OCI-LY3 (cell line): ENCODE measurements at regions not wholly inside any gene's neighbourhood (a gene's known extent, or its start where the extent isn't known, plus 50 kb on each side); places are given as distances from the start of the nearest gene placed in this dataset.

ENCODE experiments used
- H2AFZ ChIP-seq: fragments of 200-600, 300-600 bp; shearing (Covaris generic); 2 replicates; pipeline ENCODE4 v1.6.0; 2014; ENCODE audit warnings: antibody characterized with exemption, low read depth, low read length
- H3K27ac ChIP-seq: fragments of 200-600, 300-600 bp; sonication (generic); 2 replicates; pipeline ENCODE4 v1.5.1; 2014; ENCODE audit warnings: mild to moderate bottlenecking, low read length, moderate library complexity, mixed read lengths
- H3K27me3 ChIP-seq: fragments of 200-600, 300-600 bp; sonication (generic); 2 replicates; pipeline ENCODE4 v1.6.1; 2014; ENCODE audit warnings: low read depth, low read length, mixed read lengths
- H3K36me3 ChIP-seq: fragments of 200-600, 300-600 bp; sonication (generic); replicated peaks from 2 replicates; pipeline ENCODE3; 2014; ENCODE audit warnings: low read depth, low read length, mixed read lengths
- H3K4me1 ChIP-seq: fragments of 300-600, 200-600 bp; sonication (generic); 2 replicates; pipeline ENCODE4 v1.6.1; 2014; ENCODE audit warnings: low read length, mixed read lengths
- H3K4me2 ChIP-seq: fragments of 200-600, 300-600 bp; sonication (generic); 2 replicates; pipeline ENCODE4 v1.6.1; 2014; ENCODE audit warnings: low read length, mixed read lengths
- H3K4me3 ChIP-seq: fragments of 300-600, 200-600 bp; sonication (generic); 2 replicates; pipeline ENCODE4 v1.5.1; 2014; ENCODE audit warnings: antibody characterized with exemption, mild to moderate bottlenecking, low read length, moderate library complexity
- H3K79me2 ChIP-seq: fragments of 300-600, 200-600 bp; shearing (Covaris generic); 2 replicates; pipeline ENCODE4 v1.6.1; 2014; ENCODE audit warnings: mild to moderate bottlenecking, low read length, mixed read lengths
- H3K9ac ChIP-seq: fragments of 300-600, 200-600 bp; shearing (Covaris generic); 2 replicates; pipeline ENCODE4 v1.6.0; 2014; ENCODE audit warnings: mild to moderate bottlenecking, low read length, moderate library complexity
- H3K9me3 ChIP-seq: fragments of 200-600, 300-600 bp; shearing (Covaris generic); 2 replicates; pipeline ENCODE4 v1.6.1; 2014; ENCODE audit warnings: low read length, mixed read lengths; ENCODE audit not compliant: insufficient read depth
- H4K20me1 ChIP-seq: fragments of 200-600, 300-600 bp; sonication (generic); 2 replicates; pipeline ENCODE4 v1.6.1; 2016; ENCODE audit warnings: low read length, mixed read lengths; ENCODE audit not compliant: insufficient read depth
- CTCF ChIP-seq: fragments of 200-600, 300-600 bp; sonication (generic); IDR thresholded peaks from 2 replicates; pipeline ENCODE4 v1.5.1; 2014; ENCODE audit warnings: antibody characterized with exemption, low read length, low read depth
- EZH2phosphoT487 ChIP-seq: fragments of 200-600 bp; shearing (Covaris generic); IDR thresholded peaks from 2 replicates; pipeline ENCODE4 v1.6.1; 2018; ENCODE audit warnings: antibody characterized with exemption, mixed run types, low read depth

GRCh38 chr4:18127030-18127429 lies 105.5 kb upstream of the LCORL start:
- H3K4me3 ChIP-seq = no peak overlapping the region
- no peak overlapping the region for H3K4me2 ChIP-seq
- H4K20me1 ChIP-seq = no peaks in the 10 kb centered on the region
- H3K4me1 ChIP-seq = peaks cover 3% of the 10 kb centered on the region
- H3K9ac ChIP-seq = no peak overlapping the region
- H2AFZ ChIP-seq = no peak overlapping the region
- TF ChIP-seq CTCF (no peak), EZH2phosphoT487 (no peak)
- no peak overlapping the region for H3K27ac ChIP-seq
- H3K79me2 ChIP-seq = no peaks in the 10 kb centered on the region
- H3K9me3 ChIP-seq = no peaks in the 10 kb centered on the region
- H3K36me3 ChIP-seq = no peaks in the 10 kb centered on the region
- no peaks in the 10 kb centered on the region for H3K27me3 ChIP-seq

- no peaks in the 10 kb centered on the region for H3K4me1 ChIP-seq
- no peak overlapping the region for H3K9ac ChIP-seq
- 0 out of 2 replicates have a peak, but pooled peaks cover 4% of the 10 kb centered on the region for H3K27me3 ChIP-seq
- no peak overlapping the region for H3K4me2 ChIP-seq
- no peaks in the 10 kb centered on the region for H3K9me3 ChIP-seq
- no peaks in the 10 kb centered on the region for H3K79me2 ChIP-seq
- H4K20me1 ChIP-seq = no peaks in the 10 kb centered on the region
- H2AFZ ChIP-seq = no peak overlapping the region
- no peak for TF ChIP-seq CTCF
- no peak for TF ChIP-seq EZH2phosphoT487
- H3K27ac ChIP-seq = no peak overlapping the region
- H3K36me3 ChIP-seq = no peaks in the 10 kb centered on the region
- H3K4me3 ChIP-seq = no peak overlapping the region
Observed at GRCh38 chr4:18113710-18114331, 92.3 kb upstream of the LCORL start.

GRCh38 chr4:18111081-18111480 lies 89.5 kb upstream of the LCORL start:
- H3K36me3 ChIP-seq = no peaks in the 10 kb centered on the region
- H3K4me3 ChIP-seq = no peak overlapping the region
- H3K4me2 ChIP-seq = no peak overlapping the region
- no peaks in the 10 kb centered on the region for H3K79me2 ChIP-seq
- no peaks in the 10 kb centered on the region for H3K9me3 ChIP-seq
- no peak overlapping the region for H3K27ac ChIP-seq
- H2AFZ ChIP-seq = no peak overlapping the region
- 0 out of 2 replicates have a peak, but pooled peaks cover 4% of the 10 kb centered on the region for H3K27me3 ChIP-seq
- no peaks in the 10 kb centered on the region for H3K4me1 ChIP-seq
- H3K9ac ChIP-seq = no peak overlapping the region
- TF ChIP-seq CTCF (no peak), EZH2phosphoT487 (no peak)
- no peaks in the 10 kb centered on the region for H4K20me1 ChIP-seq

- H3K4me2 ChIP-seq = no peak overlapping the region
- H3K4me3 ChIP-seq = no peak overlapping the region
- no peaks in the 10 kb centered on the region for H4K20me1 ChIP-seq
- H3K27ac ChIP-seq = no peak overlapping the region
- H3K9me3 ChIP-seq = no peaks in the 10 kb centered on the region
- TF ChIP-seq EZH2phosphoT487 (no peak), CTCF (no peak)
- H2AFZ ChIP-seq = no peak overlapping the region
- no peaks in the 10 kb centered on the region for H3K79me2 ChIP-seq
- 0 out of 2 replicates have a peak, but pooled peaks cover 4% of the 10 kb centered on the region for H3K27me3 ChIP-seq
- no peaks in the 10 kb centered on the region for H3K4me1 ChIP-seq
- no peak overlapping the region for H3K9ac ChIP-seq
- H3K36me3 ChIP-seq = no peaks in the 10 kb centered on the region
Observed at GRCh38 chr4:18110099-18110498, 88.5 kb upstream of the LCORL start.
